Naive thymus-derived CD4-positive, alpha-beta T cell (primary cell): ENCODE measurements at regions not wholly inside any gene's neighbourhood (a gene's known extent, or its start where the extent isn't known, plus 50 kb on each side); places are given as distances from the start of the nearest gene placed in this dataset.
"Not testable (repeated sequence)": the region's sequence is repeated elsewhere in the genome, so short reads cannot be mapped to it uniquely, and the experiment has no call there.

ENCODE experiments used
- ATAC-seq: fragments of 150-1000 bp; cut with Tn5 transposase; 2 replicates; pipeline ENCODE4 v1.10.0; 2021; ENCODE audit warnings: mild to moderate bottlenecking, moderate library complexity
- CTCF ChIA-PET: fragments of 350-600 bp; sonication (Branson Sonifier 250); formaldehyde crosslinking; loops from one replicate; lab custom pipeline; 2021; ENCODE audit warnings: antibody characterized with exemption; lab: Charles Lee
- POLR2A ChIA-PET: fragments of 350-600 bp; sonication (Branson Sonifier 250); formaldehyde crosslinking; loops from one replicate; lab custom pipeline; 2021; ENCODE audit warnings: antibody characterized with exemption, inconsistent platforms; lab: Charles Lee
- DNase-seq, 9 donors: peaks; one replicate each; pipeline versions ENCODE4 v3.0.0 to v3.0.0-alpha.2; 2020 to 2022; ENCODE audit warnings: mixed read lengths in 1 of 9
- H3K27ac ChIP-seq: one replicate; pipeline ENCODE4 v1.7.0; 2013; ENCODE audit warnings: mild to moderate bottlenecking, low read depth, low read length, moderate library complexity
- H3K27me3 ChIP-seq, 2 donors: one replicate each; pipeline ENCODE4 v1.7.0; 2013; ENCODE audit warnings: low read length in 2 of 2, mild to moderate bottlenecking in 2 of 2, moderate library complexity in 2 of 2; ENCODE audit not compliant: control insufficient read depth in 2 of 2, insufficient read depth in 2 of 2
- H3K36me3 ChIP-seq, 3 experiments: 1 replicate in 2 of 3; 2 replicates in 1 of 3; pipeline ENCODE4 v1.7.0; 2013; ENCODE audit warnings: low read length in 3 of 3, mild to moderate bottlenecking in 3 of 3, moderate library complexity in 1 of 3; ENCODE audit not compliant: insufficient read depth in 3 of 3, control insufficient read depth in 2 of 3
- H3K4me1 ChIP-seq, 2 donors: one replicate each; pipeline ENCODE4 v1.7.0; 2013; ENCODE audit warnings: low read length in 2 of 2, mild to moderate bottlenecking in 2 of 2, moderate library complexity in 1 of 2; ENCODE audit not compliant: control insufficient read depth in 2 of 2, insufficient read depth in 2 of 2
- H3K4me3 ChIP-seq: 2 replicates; pipeline ENCODE4 v1.7.0; 2013; ENCODE audit warnings: mild to moderate bottlenecking, low read length
- H3K9me3 ChIP-seq, 3 experiments: 1 replicate in 2 of 3; 2 replicates in 1 of 3; pipeline ENCODE4 v1.7.0; 2013; ENCODE audit warnings: low read length in 3 of 3; ENCODE audit not compliant: control insufficient read depth in 2 of 3
- H3K27ac Mint-ChIP-seq, 9 donors: one replicate each; pipeline ENCODE4 v1.8.0; 2020 to 2022; ENCODE audit warnings: mixed read lengths in 9 of 9, mild to moderate bottlenecking in 8 of 9, moderate library complexity in 5 of 9, inconsistent platforms in 2 of 9
- H3K27me3 Mint-ChIP-seq, 5 donors: one replicate each; pipeline ENCODE4 v1.8.0; 2021 to 2022; ENCODE audit warnings: mixed read lengths in 5 of 5, mild to moderate bottlenecking in 1 of 5
- H3K36me3 Mint-ChIP-seq, 5 donors: one replicate each; pipeline ENCODE4 v1.8.0; 2020 to 2022; ENCODE audit warnings: mixed read lengths in 5 of 5, mild to moderate bottlenecking in 3 of 5, inconsistent platforms in 1 of 5
- H3K4me1 Mint-ChIP-seq, 7 donors: one replicate each; pipeline ENCODE4 v1.8.0; 2020 to 2022; ENCODE audit warnings: mixed read lengths in 7 of 7, mild to moderate bottlenecking in 3 of 7, inconsistent platforms in 1 of 7
- H3K4me3 Mint-ChIP-seq, 10 donors: one replicate each; pipeline ENCODE4 v1.8.0; 2020 to 2022; ENCODE audit warnings: mild to moderate bottlenecking in 10 of 10, mixed read lengths in 10 of 10, moderate library complexity in 6 of 10, inconsistent platforms in 2 of 10
- H3K9me3 Mint-ChIP-seq, 11 donors: one replicate each; pipeline ENCODE4 v1.8.0; 2020 to 2022; ENCODE audit warnings: mixed read lengths in 11 of 11, mild to moderate bottlenecking in 4 of 11, inconsistent platforms in 1 of 11, moderate library complexity in 1 of 11
- intact Hi-C, 2 donors: fragments of 100-400 bp; cut with micrococcal nuclease; formaldehyde crosslinking; loops; one replicate each; pipeline ENCODE4 v1.15.1; 2023

- POLR2A ChIA-PET: no interaction called here
- Histone ChIP-seq H3K4me3 (no peak overlapping the region), H3K27ac (no peak overlapping the region), H3K4me1 (no peaks in the 10 kb centered on the region), H3K27me3 (no peaks in the 10 kb centered on the region), H3K9me3 (peaks cover 0 to 4% (median 0%) of the 10 kb centered on the region in 3 experiments), H3K36me3 (no peaks in the 10 kb centered on the region)
- H3K36me3 Mint-ChIP-seq: peaks cover 0 to 10% (median 4%) of the 10 kb centered on the region in 5 donors
- peaks cover 4 to 29% (median 12%) of the 10 kb centered on the region in 11 donors for H3K9me3 Mint-ChIP-seq
- DNase-seq (no peak), ATAC-seq (no peak)
- CTCF ChIA-PET: no interaction called here
- peaks cover 0 to 6% (median 0%) of the 10 kb centered on the region in 5 donors for H3K27me3 Mint-ChIP-seq
- intact Hi-C loops: no loop called here
- no peak overlapping the region for H3K27ac Mint-ChIP-seq
- H3K4me3 Mint-ChIP-seq: no peak overlapping the region
- H3K4me1 Mint-ChIP-seq: no peaks in the 10 kb centered on the region
Observed at GRCh38 chr20:24418731-24419130, 50.7 kb upstream of the SYNDIG1 start.

- Histone ChIP-seq H3K27me3 (no peaks in the 10 kb centered on the region), H3K36me3 (no peaks in the 10 kb centered on the region), H3K27ac (no peak overlapping the region), H3K9me3 (peaks cover 0 to 4% (median 0%) of the 10 kb centered on the region in 3 experiments), H3K4me1 (no peaks in the 10 kb centered on the region), H3K4me3 (no peak overlapping the region)
- ATAC-seq (no peak), DNase-seq (no peak)
- intact Hi-C loops: no loop called here
- H3K27me3 Mint-ChIP-seq: peaks cover 0 to 4% (median 0%) of the 10 kb centered on the region in 5 donors
- no peak overlapping the region for H3K4me3 Mint-ChIP-seq
- no peaks in the 10 kb centered on the region for H3K4me1 Mint-ChIP-seq
- CTCF ChIA-PET: no interaction called here
- H3K9me3 Mint-ChIP-seq: peaks cover 4 to 29% (median 12%) of the 10 kb centered on the region in 11 donors
- H3K27ac Mint-ChIP-seq: no peak overlapping the region
- peaks cover 0 to 10% (median 4%) of the 10 kb centered on the region in 5 donors for H3K36me3 Mint-ChIP-seq
- POLR2A ChIA-PET: interaction anchor here (1.5 kb wide), 1 partner anchor 10 kb away, joined by 4 read pairs; no protein-coding TSS in a partner anchor
Observed at GRCh38 chr20:24417485-24417884, 51.9 kb upstream of the SYNDIG1 start.

GRCh38 chr20:24415444-24415843 lies 54.0 kb upstream of the SYNDIG1 start:
- H3K4me1 ChIP-seq, H3K9me3 ChIP-seq, CTCF ChIA-PET, H3K27ac Mint-ChIP-seq, ATAC-seq, H3K4me1 Mint-ChIP-seq, H3K4me3 Mint-ChIP-seq, H3K27me3 ChIP-seq, H3K27me3 Mint-ChIP-seq, H3K4me3 ChIP-seq, DNase-seq, POLR2A ChIA-PET, H3K27ac ChIP-seq, intact Hi-C loops, H3K36me3 ChIP-seq: not testable (repeated sequence)
- peaks cover 4 to 29% (median 12%) of the 10 kb centered on the region in 11 donors for H3K9me3 Mint-ChIP-seq
- H3K36me3 Mint-ChIP-seq: peaks cover 0 to 10% (median 4%) of the 10 kb centered on the region in 5 donors

GRCh38 chr20:24411834-24412216 lies 57.6 kb upstream of the SYNDIG1 start:
- peaks cover 0 to 8% (median 4%) of the 10 kb centered on the region in 5 donors for H3K36me3 Mint-ChIP-seq
- CTCF ChIA-PET: no interaction called here
- no peaks in the 10 kb centered on the region for H3K36me3 ChIP-seq

GRCh38 chr20:24411003-24411833 lies 58.2 kb upstream of the SYNDIG1 start:
- ATAC-seq: no peak
- POLR2A ChIA-PET: no interaction called here
- peaks cover 0 to 5% (median 4%) of the 10 kb centered on the region in 5 donors for H3K36me3 Mint-ChIP-seq
- peaks cover 8 to 24% (median 22%) of the 10 kb centered on the region in 7 donors for H3K4me1 Mint-ChIP-seq
- CTCF ChIA-PET: no interaction called here
- H3K4me3 Mint-ChIP-seq: no peak overlapping the region
- DNase-seq: no peak
- no peaks in the 10 kb centered on the region for H3K27me3 Mint-ChIP-seq
- peaks cover 3 to 21% (median 7%) of the 10 kb centered on the region in 11 donors for H3K9me3 Mint-ChIP-seq
- Histone ChIP-seq H3K4me3 (no peak overlapping the region), H3K4me1 (peaks cover 0 to 14% of the 10 kb centered on the region in 2 donors), H3K9me3 (peaks cover 0 to 4% (median 0%) of the 10 kb centered on the region in 3 experiments), H3K27ac (no peak overlapping the region), H3K27me3 (no peaks in the 10 kb centered on the region), H3K36me3 (no peaks in the 10 kb centered on the region)
- H3K27ac Mint-ChIP-seq: peak overlapping the region in 1 of 9 donors; percentile 21
- intact Hi-C loops: no loop called here

More at GRCh38 chr20:24411834-24412216, 57.6 kb upstream of the SYNDIG1 start:
- peaks cover 5 to 18% (median 16%) of the 10 kb centered on the region in 7 donors for H3K4me1 Mint-ChIP-seq
- Histone ChIP-seq H3K4me3 (no peak overlapping the region), H3K27me3 (no peaks in the 10 kb centered on the region), H3K4me1 (peaks cover 0 to 8% of the 10 kb centered on the region in 2 donors), H3K9me3 (peaks cover 0 to 4% (median 0%) of the 10 kb centered on the region in 3 experiments), H3K27ac (no peak overlapping the region)
- DNase-seq: no peak
- no peaks in the 10 kb centered on the region for H3K27me3 Mint-ChIP-seq
- peaks cover 6 to 27% (median 9%) of the 10 kb centered on the region in 11 donors for H3K9me3 Mint-ChIP-seq
- intact Hi-C loops: no loop called here
- H3K4me3 Mint-ChIP-seq: no peak overlapping the region
- no peak for ATAC-seq
- POLR2A ChIA-PET: interaction anchor here (0.9 kb wide), 1 partner anchor 465 kb away, joined by 3 read pairs; no protein-coding TSS in a partner anchor
- no peak overlapping the region for H3K27ac Mint-ChIP-seq

- DNase-seq: no peak
- no peak for ATAC-seq
- Mint-ChIP-seq H3K27ac (peak overlapping the region; percentile 68 to 92 (median 85)), H3K4me3 (peak overlapping the region in 9 of 10 donors; percentile 27 to 81 (median 65)), H3K27me3 (peaks cover 0 to 3% (median 0%) of the 10 kb centered on the region in 5 donors), H3K4me1 (peaks cover 8 to 31% (median 29%) of the 10 kb centered on the region in 7 donors), H3K36me3 (peaks cover 0 to 2% (median 0%) of the 10 kb centered on the region in 5 donors), H3K9me3 (peaks cover 0 to 4% (median 0%) of the 10 kb centered on the region in 11 donors)
- Histone ChIP-seq H3K9me3 (no peaks in the 10 kb centered on the region), H3K27ac (peak overlapping the region; percentile 14), H3K27me3 (no peaks in the 10 kb centered on the region), H3K4me1 (peaks cover 0 to 20% of the 10 kb centered on the region in 2 donors), H3K36me3 (no peaks in the 10 kb centered on the region), H3K4me3 (no peak overlapping the region)
- ChIA-PET CTCF (interaction anchor here (0.8 to 1.4 kb wide), 2 partner anchors 24 to 88 kb away, joined by 3 to 4 read pairs; no protein-coding TSS in a partner anchor), POLR2A (interaction anchor here (1.0 to 2.2 kb wide), 2 partner anchors 10 to 19 kb away, joined by 4 to 7 read pairs; no protein-coding TSS in a partner anchor)
- intact Hi-C loops: no loop called here
Observed at GRCh38 chr20:24407151-24407550, 62.3 kb upstream of the SYNDIG1 start.
